ENCODE measurements at regions not wholly inside any gene's neighbourhood (a gene's known extent, or its start where the extent isn't known, plus 50 kb on each side); places are given as distances from the start of the nearest gene placed in this dataset.
A peak's percentile ranks its signal among the peaks of the same experiment; 100 is the strongest.
"Not testable (repeated sequence)": the region's sequence is repeated elsewhere in the genome, so short reads cannot be mapped to it uniquely, and the experiment has no call there.

GRCh38 chr3:106943071-106943470 is 434.2 kb upstream of the CCDC54 start:
- no peak for FAIRE-seq

GRCh38 chr3:106945435-106945834 is 431.8 kb upstream of the CCDC54 start:
- FAIRE-seq: no peak

GRCh38 chr3:106946866-106947265 is 430.4 kb upstream of the CCDC54 start:
- peak; percentile 85 for FAIRE-seq

GRCh38 chr3:106957029-106957428 is 420.2 kb upstream of the CCDC54 start:
- FAIRE-seq: no peak

- FAIRE-seq: no peak
Observed at GRCh38 chr3:106962993-106963392, 414.2 kb upstream of the CCDC54 start.

- peak; percentile 98 for FAIRE-seq
Observed at GRCh38 chr3:106963442-106963841, 413.8 kb upstream of the CCDC54 start.

- FAIRE-seq: no peak
Observed at GRCh38 chr3:106965307-106965706, 411.9 kb upstream of the CCDC54 start.

DNA sequence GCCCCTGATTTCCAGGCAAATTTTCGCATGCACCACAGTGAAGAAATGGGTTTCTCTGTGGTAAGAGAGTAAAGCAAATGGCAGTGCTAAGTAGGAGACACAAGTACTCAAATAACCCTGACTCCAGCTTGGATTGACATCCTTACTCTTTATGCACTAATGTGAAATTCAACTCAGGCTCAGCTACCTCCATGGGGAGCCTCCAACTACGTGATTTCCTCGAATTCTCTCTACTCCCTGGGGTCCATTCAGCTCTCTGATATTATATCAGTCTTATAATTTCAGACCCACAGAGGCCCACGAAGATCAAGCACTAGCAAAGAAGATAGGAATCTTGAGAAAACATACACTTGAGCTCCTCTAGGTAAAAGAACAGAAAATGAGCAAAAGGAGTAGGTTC is 407.6 kb upstream of the CCDC54 start:
- no peak for FAIRE-seq

GRCh38 chr3:106981392-106981791 is 395.8 kb upstream of the CCDC54 start:
- FAIRE-seq: no peak

GRCh38 chr3:106985721-106986120 is 391.5 kb upstream of the CCDC54 start:
- no peak for FAIRE-seq

DNA sequence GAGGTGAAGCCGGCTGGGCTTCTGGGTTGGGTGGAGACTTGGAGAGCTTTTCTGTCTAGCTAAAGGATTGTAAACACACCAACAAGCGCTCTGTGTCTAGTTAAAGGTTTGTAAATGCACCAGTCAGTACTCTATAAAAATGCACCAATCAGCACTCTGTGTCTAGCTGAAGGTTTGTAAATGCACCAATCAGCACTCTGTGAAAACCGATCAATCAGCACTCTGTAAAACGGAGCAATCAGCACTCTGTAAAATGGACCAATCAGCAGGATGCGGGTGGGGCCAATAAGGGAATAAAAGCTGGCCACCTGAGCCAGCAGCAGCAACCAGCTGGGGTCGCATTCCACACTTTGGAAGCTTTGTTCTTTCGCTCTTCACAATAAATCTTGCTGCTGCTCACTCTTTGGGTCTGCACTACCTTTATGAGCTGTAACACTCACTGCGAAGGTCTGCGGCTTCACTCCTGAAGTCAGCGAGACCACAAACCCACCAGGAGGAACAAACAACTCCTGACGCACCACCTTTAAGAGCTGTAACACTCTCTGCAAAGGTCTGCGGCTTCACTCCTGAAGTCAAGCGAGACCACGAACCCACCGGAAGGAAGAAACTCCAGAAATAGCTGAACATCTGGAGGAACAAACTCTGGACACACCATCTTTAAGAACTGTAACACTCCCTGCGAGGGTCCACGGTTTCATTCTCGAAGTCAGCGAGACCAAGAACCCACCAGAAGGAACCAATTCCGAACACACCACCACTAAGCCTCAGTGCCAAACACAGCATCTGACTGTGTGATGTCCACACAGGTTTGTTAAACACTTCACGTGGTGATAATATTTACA is 378.2 kb upstream of the CCDC54 start:
- FAIRE-seq: not testable (repeated sequence)

GRCh38 chr3:107001635-107002034 is 375.6 kb upstream of the CCDC54 start:
- no peak for FAIRE-seq

DNA sequence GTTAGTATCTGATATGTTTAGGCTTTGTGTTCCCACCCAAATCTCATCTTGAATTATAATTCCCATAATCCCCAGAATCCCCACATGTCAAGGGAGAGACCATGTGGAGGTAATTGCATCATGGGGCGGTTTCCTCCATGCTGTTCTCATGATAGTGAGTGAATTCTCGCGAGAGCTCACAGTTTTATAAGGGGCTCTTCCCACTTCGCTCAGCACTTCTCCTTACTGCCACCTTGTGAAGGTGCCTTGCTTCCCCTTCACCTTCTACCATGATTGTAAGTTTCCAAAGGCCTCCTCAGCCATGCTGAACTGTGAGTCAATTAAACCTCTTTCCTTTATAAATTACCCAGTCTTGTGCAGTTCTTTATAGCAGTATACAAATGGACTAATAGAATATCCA is 371.9 kb upstream of the CCDC54 start:
- FAIRE-seq: not testable (repeated sequence)

DNA sequence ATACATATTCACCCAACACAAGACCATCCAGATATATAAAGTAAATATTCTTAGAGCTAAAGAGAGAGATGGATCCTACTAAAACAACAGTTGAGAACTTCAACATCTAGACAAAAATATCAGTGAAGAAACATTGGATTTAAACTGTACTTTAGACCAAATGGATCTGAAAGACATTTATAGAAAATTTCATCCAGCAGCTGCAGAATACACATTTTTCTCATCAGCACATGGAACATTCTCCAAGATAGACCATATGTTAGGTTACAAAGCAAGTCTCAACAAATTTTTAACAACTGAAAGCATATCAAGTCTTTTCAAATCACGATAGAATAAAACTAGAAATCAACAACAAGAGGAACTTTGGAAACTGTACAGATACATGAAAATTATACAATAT is 369.0 kb upstream of the CCDC54 start:
- no peak for FAIRE-seq

- FAIRE-seq: no peak
Observed at GRCh38 chr3:107013641-107014040, 363.6 kb upstream of the CCDC54 start.

DNA sequence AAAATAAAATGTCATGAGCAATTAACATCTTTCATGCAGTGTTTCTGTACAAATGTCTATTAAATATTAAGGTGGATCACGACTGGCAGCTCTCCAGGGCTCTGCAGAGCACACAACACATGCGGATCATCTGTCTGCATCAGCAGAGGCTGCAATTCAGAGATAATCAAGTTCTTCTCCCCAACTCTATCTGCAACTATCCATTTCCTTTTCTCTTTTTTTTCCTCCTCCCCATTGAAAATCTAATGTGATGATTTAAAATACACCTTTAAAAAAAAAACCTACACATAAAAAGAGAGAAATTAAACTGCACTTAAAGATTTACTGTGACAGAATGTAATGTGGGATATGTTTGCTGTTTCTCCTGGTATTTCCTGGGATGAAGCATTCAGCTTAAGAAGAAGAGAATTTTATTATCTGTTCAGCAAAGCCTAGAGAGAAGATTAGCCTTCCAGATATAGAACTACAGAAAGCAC is 352.6 kb upstream of the CCDC54 start:
- FAIRE-seq: no peak

GRCh38 chr3:107025961-107026360 is 351.3 kb upstream of the CCDC54 start:
- no peak for FAIRE-seq

DNA sequence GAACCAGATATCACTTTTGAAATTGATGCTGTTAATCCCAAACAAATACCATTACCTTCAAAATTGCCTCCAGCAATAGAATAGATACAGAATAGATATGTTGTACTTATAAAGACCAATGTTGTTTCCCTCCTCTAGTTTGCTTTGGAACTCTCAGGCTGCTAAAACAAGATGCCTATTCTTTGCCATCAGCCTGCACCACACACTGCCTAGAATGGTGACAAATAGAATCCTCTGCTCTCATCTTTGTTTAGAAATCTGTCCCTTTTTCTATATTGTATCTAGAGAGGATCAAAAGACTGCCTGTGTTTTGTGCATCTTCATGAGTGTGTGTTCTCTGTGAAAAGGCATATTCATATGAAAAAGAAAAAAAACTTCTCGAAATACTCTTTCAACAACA is 349.2 kb upstream of the CCDC54 start:
- FAIRE-seq: no peak

DNA sequence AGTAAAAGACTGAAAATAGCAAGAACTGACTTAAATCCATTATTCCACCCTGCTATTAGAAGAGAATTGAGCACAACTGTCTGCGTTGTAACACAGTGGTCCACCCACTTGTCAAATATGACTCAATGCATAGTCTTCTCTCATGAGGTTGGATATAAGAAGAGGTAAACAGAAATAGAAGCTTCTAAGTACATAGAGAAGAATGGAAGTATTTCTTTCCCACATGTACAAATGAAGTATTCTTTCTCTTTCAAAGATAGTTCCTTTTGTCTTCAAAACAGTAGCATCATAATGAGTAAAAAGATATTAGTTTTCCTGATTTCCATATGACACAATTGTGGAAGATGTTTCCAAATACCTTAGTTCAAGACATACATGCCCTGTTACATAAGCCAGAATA is 348.6 kb upstream of the CCDC54 start:
- FAIRE-seq: no peak

DNA sequence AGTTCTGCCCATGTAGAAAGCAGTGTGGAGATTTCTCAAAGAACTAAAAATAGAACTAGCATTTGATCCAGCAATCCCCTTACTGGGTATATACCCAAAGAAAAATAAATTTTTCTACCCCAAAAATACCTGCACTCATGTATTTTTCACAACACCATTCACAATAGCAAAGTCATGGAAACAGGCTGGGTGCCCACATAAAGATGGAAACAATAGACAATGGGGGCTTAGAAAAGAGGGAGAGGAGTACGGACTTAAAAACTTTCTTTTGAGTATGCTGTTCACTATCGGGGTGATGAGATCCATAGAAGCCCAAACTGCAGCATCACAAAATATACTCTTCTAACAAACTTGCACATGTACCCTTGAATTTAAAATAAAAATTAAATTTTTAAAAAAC is 345.1 kb upstream of the CCDC54 start:
- no peak for FAIRE-seq

DNA sequence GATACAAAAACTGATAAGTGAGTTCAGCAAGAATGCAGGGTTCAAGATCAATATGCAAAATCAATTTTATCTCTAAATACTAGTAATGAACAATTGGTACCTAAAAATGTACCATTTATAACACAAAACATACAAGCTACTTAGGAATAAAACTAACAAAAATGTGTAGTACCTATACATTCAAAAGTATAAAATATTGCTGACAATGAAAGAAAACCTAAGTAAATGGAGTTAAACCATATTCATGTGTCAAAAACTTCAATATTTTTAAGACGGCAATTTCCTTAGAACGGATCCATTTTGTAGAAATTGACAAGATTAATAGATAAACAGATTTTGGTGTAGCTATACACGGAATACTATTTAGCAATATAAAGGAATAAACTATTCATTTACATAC is 343.1 kb upstream of the CCDC54 start:
- no peak for FAIRE-seq

- no peak for FAIRE-seq
Observed at GRCh38 chr3:107035176-107035575, 342.1 kb upstream of the CCDC54 start.

- FAIRE-seq: no peak
Observed at GRCh38 chr3:107044677-107045076, 332.6 kb upstream of the CCDC54 start.

GRCh38 chr3:107045791-107046190 is 331.4 kb upstream of the CCDC54 start:
- no peak for FAIRE-seq

Data from endometrium (tissue), 2 donors.